ENCODE measurements at regions not wholly inside any gene's neighbourhood (a gene's known extent, or its start where the extent isn't known, plus 50 kb on each side); places are given as distances from the start of the nearest gene placed in this dataset.

DNA sequence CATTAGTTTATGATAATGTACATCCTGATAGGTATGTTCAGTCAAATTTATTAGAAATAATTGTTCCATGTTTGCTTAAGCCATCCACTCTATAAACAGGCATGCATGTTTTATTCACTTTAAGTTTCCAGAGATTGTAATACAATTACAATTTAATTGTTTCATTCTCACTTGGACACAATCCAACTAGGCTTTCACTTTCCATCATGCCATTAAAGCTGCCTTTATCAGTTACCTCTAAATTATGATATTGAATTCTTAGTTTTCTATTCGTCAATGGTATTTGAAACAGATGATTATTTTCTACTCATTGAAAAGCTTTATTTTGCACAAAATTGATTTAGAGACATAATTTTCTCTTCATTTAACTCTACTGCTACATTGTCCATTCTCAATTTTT lies 1196.3 kb downstream of the RAPGEF2 start:
- in situ Hi-C loops (cut with HindIII; ENCODE audit: extremely low pct_ligation_motif_present, low pct_unique_long_range_greater_than_20kb) (no loop called here), intact Hi-C loops (cut with micrococcal nuclease; ENCODE audit: unreplicated experiment) (no loop called here)
- H3K4me1 ChIP-seq (ENCODE audit: insufficient read depth, low read length) = no peaks in the 10 kb centered on the region
- no peak overlapping the region for H3K4me2 ChIP-seq (ENCODE audit: low read depth, low read length)
- FAIRE-seq (no peak), DNase-seq (ENCODE audit: low spot score) (no peak), ATAC-seq (no peak)
- H3K27ac ChIP-seq (ENCODE audit: extremely low read length, insufficient read depth, low read length) = no peak overlapping the region
- no peak overlapping the region for H3K9ac ChIP-seq (ENCODE audit: insufficient read depth, low read depth, low read length)
- WGBS (ENCODE audit: low lambda C conversion rate) = 0% methylated on average over 1 of the region's 1 CpG
- POLR2A ChIA-PET = no interaction called here
- peaks cover 10% of the 10 kb centered on the region; the same call in 1 of the 2 replicates for H3K9me3 ChIP-seq (ENCODE audit: low read length)
- no peaks in the 10 kb centered on the region; a peak in 1 of 5 replicates for H3K27me3 ChIP-seq (ENCODE audit: control insufficient read depth in 1 of 2, insufficient read depth in 2 of 2, low read length in 2 of 2)
- no peaks in the 10 kb centered on the region for H4K20me1 ChIP-seq (ENCODE audit: insufficient read depth, low read length)
- H2AFZ ChIP-seq (ENCODE audit: low read length) = no peak overlapping the region
- BruUV-seq (replicated peaks) = no TSS peak
- CTCF ChIA-PET (ENCODE audit: low intra/inter-chr PET ratio, low total read pairs) = no interaction called here
- H3K79me2 ChIP-seq (ENCODE audit: insufficient read depth, low read length) = no peaks in the 10 kb centered on the region
- no peaks in the 10 kb centered on the region for H3K36me3 ChIP-seq (replicated peaks in 1 of 2; ENCODE audit: control insufficient read depth in 1 of 2, insufficient read depth in 2 of 2, low read length in 2 of 2)
- H3K4me3 ChIP-seq (replicated peaks in 1 of 3; ENCODE audit: insufficient read depth in 1 of 3, low read depth in 2 of 3, low read length in 3 of 3) = no peak overlapping the region
- TF ChIP-seq ZNF235 (CRISPR knock-in tag; IDR thresholded peaks at IDR 0.05; ENCODE audit: borderline replicate concordance) (no peak), ZNF30 (CRISPR knock-in tag; IDR thresholded peaks at IDR 0.05) (no peak), ZNF367 (CRISPR knock-in tag; IDR thresholded peaks at IDR 0.05; ENCODE audit: borderline replicate concordance) (no peak), CENPX (CRISPR knock-in tag; IDR thresholded peaks at IDR 0.05) (no peak), ZNF724P (CRISPR knock-in tag; IDR thresholded peaks at IDR 0.05; ENCODE audit: borderline replicate concordance) (no peak), PAWR (CRISPR knock-in tag; IDR thresholded peaks at IDR 0.05; ENCODE audit: borderline replicate concordance) (no peak), HNRNPL (IDR thresholded peaks at IDR 0.05; ENCODE audit: low read depth, low read length) (no peak), ZHX2 (IDR thresholded peaks at IDR 0.05; ENCODE audit: low read depth) (no peak), ZHX2 (CRISPR knock-in tag; IDR thresholded peaks at IDR 0.05; ENCODE audit: borderline replicate concordance) (no peak), ZFP36L2 (CRISPR knock-in tag; IDR thresholded peaks at IDR 0.05) (no peak), ZFP82 (CRISPR knock-in tag; IDR thresholded peaks at IDR 0.05; ENCODE audit: borderline replicate concordance) (no peak), ARID5B (CRISPR knock-in tag; IDR thresholded peaks at IDR 0.05) (no peak)
- TF ChIP-seq, protein P1, sequence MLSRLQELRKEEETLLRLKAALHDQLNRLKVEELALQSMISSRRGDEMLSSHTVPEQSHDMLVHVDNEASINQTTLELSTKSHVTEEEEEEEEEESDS (CRISPR knock-in tag; IDR thresholded peaks at IDR 0.05; ENCODE audit: borderline replicate concordance) = no peak
- TF ChIP-seq, protein P2, sequence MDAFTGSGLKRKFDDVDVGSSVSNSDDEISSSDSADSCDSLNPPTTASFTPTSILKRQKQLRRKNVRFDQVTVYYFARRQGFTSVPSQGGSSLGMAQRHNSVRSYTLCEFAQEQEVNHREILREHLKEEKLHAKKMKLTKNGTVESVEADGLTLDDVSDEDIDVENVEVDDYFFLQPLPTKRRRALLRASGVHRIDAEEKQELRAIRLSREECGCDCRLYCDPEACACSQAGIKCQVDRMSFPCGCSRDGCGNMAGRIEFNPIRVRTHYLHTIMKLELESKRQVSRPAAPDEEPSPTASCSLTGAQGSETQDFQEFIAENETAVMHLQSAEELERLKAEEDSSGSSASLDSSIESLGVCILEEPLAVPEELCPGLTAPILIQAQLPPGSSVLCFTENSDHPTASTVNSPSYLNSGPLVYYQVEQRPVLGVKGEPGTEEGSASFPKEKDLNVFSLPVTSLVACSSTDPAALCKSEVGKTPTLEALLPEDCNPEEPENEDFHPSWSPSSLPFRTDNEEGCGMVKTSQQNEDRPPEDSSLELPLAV (CRISPR knock-in tag; conservative IDR thresholded peaks at IDR 0.05; ENCODE audit: low read depth) = no peak
